ENCODE measurements at regions not wholly inside any gene's neighbourhood (a gene's known extent, or its start where the extent isn't known, plus 50 kb on each side); places are given as distances from the start of the nearest gene placed in this dataset.
"Not testable (repeated sequence)": the region's sequence is repeated elsewhere in the genome, so short reads cannot be mapped to it uniquely, and the experiment has no call there.

DNA sequence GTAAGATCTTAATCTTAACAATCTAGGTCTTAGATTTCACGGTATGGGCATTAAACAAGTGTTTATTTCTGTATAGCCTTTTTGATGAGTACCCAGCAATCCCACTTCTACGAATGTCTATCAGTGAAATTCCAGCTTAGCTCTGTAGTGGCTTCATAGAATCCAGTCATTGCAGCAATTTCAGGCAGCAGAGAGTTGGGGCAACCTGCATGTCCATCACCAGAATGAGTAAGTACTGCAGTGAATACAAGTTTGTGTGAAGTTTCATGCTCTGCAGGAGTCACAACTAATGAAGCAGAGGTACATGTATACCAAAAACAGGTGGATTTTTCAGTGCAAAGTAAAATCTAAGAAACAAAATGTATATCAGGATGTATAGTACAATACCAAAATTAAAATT is 151.7 kb downstream of the OR2B2 start:
- H3K27me3 ChIP-seq (ENCODE audit: control insufficient read depth, insufficient read depth, low read length), result peaks cover 95% of the 10 kb centered on the region
- no peak overlapping the region for H3K4me3 ChIP-seq (ENCODE audit: low read depth, low read length)
- no peaks in the 10 kb centered on the region for H3K36me3 ChIP-seq (ENCODE audit: control insufficient read depth, insufficient read depth, low read length)
- H3K9me3 ChIP-seq (ENCODE audit: control insufficient read depth, insufficient read depth, low read length), result no peaks in the 10 kb centered on the region
- H3K9ac ChIP-seq (ENCODE audit: low read depth, low read length), result no peak overlapping the region
- peaks cover 7% of the 10 kb centered on the region for H3K4me1 ChIP-seq (ENCODE audit: control insufficient read depth, insufficient read depth, low read length)

DNA sequence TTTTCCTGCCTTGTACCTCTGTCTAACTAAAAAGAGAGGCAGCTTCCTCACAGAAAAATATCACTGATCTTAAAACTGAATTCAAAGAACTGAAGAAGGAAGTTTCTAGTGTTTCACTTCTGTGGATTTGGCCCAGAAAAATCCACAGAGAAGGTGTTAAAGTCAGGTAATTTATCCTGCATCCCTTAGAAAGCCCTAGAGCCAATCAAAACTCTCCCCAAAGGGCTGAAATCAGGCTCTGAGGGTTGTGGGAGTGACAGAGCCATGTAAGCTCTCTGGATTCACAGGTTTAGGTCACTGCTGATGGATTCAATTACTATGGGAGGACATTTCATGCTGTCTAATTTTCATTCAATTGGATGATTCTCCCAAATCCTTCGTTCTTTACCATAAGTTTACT is 152.3 kb downstream of the OR2B2 start:
- H3K36me3 ChIP-seq (ENCODE audit: control insufficient read depth, insufficient read depth, low read length), result no peaks in the 10 kb centered on the region
- no peaks in the 10 kb centered on the region for H3K9me3 ChIP-seq (ENCODE audit: control insufficient read depth, insufficient read depth, low read length)
- H3K4me1 ChIP-seq (ENCODE audit: control insufficient read depth, insufficient read depth, low read length), result peaks cover 7% of the 10 kb centered on the region
- H3K27me3 ChIP-seq (ENCODE audit: control insufficient read depth, insufficient read depth, low read length), result peaks cover 95% of the 10 kb centered on the region
- no peak overlapping the region for H3K9ac ChIP-seq (ENCODE audit: low read depth, low read length)
- no peak overlapping the region for H3K4me3 ChIP-seq (ENCODE audit: low read depth, low read length)

DNA sequence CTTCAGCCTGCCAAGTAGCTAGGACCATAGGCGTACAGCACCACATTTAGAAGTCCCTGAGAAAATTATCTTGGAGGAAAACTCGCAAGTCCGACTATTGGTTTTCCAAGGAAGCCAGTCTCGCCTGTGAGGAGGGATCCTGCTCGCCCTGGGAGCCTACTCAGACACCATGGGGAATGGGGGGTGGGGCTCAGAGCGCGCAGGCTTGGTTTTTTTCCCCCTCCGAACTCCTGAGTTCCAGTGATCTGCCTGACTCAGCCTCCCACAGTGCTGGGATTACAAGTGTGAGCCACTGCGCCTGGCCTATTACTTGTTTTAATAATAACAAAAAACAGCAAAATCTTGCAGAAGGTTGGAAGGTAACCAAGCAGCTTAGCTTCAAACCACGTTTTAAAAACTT is 153.7 kb downstream of the OR2B2 start:
- no peak overlapping the region for H3K9ac ChIP-seq (ENCODE audit: low read depth, low read length)
- H3K4me3 ChIP-seq (ENCODE audit: low read depth, low read length), result peak overlapping the region; percentile 5
- H3K27me3 ChIP-seq (ENCODE audit: control insufficient read depth, insufficient read depth, low read length), result peaks cover 92% of the 10 kb centered on the region
- peaks cover 10% of the 10 kb centered on the region for H3K4me1 ChIP-seq (ENCODE audit: control insufficient read depth, insufficient read depth, low read length)
- H3K9me3 ChIP-seq (ENCODE audit: control insufficient read depth, insufficient read depth, low read length), result no peaks in the 10 kb centered on the region
- no peaks in the 10 kb centered on the region for H3K36me3 ChIP-seq (ENCODE audit: control insufficient read depth, insufficient read depth, low read length)

DNA sequence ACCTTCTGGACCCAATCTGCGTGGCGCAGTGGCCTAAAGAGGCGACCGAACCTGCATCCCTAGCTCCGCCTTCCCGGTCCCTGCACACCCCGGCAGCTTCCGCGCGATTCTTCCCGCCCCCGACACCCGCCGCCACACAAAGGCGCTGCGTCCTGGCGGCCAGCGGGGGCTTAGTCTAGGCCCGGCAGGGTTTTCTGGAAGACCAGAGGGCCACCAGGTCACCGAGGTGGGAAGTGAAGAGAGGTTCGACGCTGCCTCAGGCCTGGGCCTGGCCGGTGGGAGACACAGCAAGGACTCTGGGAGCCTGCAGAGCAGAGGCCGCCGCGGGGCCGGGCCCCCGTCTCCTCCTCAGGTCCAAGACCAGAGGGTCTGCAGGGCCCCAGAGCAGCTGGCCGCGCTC is 154.9 kb downstream of the OR2B2 start:
- peak overlapping the region; percentile 53 for H3K4me3 ChIP-seq (ENCODE audit: low read depth, low read length)
- peaks cover 10% of the 10 kb centered on the region for H3K4me1 ChIP-seq (ENCODE audit: control insufficient read depth, insufficient read depth, low read length)
- peaks cover 81% of the 10 kb centered on the region for H3K27me3 ChIP-seq (ENCODE audit: control insufficient read depth, insufficient read depth, low read length)
- H3K9ac ChIP-seq (ENCODE audit: low read depth, low read length), result no peak overlapping the region
- H3K9me3 ChIP-seq (ENCODE audit: control insufficient read depth, insufficient read depth, low read length), result no peaks in the 10 kb centered on the region
- no peaks in the 10 kb centered on the region for H3K36me3 ChIP-seq (ENCODE audit: control insufficient read depth, insufficient read depth, low read length)

DNA sequence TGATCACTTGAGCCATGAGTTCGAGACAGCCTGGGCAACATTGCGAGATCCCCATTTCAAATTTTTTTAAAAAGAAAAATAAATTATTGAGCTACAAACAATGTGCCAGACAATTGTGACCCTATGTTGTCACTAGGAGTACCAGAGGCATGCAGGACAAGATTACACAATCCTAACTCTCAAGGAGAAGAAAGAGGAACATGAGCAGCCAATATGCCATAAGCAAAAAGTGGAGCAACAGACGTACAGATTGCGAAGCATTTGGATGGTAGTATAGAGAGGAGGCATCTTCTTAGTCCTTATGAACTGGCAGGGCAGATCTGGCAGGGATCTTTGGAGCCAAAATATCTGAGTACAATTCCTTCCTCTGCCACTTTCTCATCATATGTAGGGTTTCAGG is 156.4 kb downstream of the OR2B2 start:
- Histone ChIP-seq H3K9ac (ENCODE audit: low read depth, low read length) (no peak overlapping the region), H3K36me3 (ENCODE audit: control insufficient read depth, insufficient read depth, low read length) (no peaks in the 10 kb centered on the region), H3K27me3 (ENCODE audit: control insufficient read depth, insufficient read depth, low read length) (peaks cover 81% of the 10 kb centered on the region), H3K9me3 (ENCODE audit: control insufficient read depth, insufficient read depth, low read length) (no peaks in the 10 kb centered on the region), H3K4me3 (ENCODE audit: low read depth, low read length) (peak overlapping the region; percentile 4), H3K4me1 (ENCODE audit: control insufficient read depth, insufficient read depth, low read length) (peaks cover 10% of the 10 kb centered on the region)

DNA sequence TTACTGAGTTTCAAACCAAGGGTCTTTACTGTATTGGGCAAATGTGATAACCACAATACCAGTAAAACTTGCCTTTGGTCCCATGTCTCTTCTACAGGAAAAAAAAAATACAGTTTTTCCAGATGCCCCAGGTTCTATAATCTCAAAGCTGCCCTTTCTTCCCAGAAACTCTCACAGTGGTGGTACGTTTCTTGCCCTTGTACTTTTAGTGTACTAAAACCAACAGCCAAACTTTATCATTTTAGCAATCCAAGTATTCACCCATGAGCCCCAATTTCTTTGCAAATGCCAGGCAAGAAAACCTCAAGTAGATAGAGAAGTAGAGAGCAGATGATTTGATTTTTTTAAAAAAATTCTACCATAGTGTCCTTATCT is 157.8 kb downstream of the OR2B2 start:
- Histone ChIP-seq H3K4me1 (ENCODE audit: control insufficient read depth, insufficient read depth, low read length) (peaks cover 10% of the 10 kb centered on the region), H3K4me3 (ENCODE audit: low read depth, low read length) (no peak overlapping the region), H3K27me3 (ENCODE audit: control insufficient read depth, insufficient read depth, low read length) (peaks cover 71% of the 10 kb centered on the region), H3K9me3 (ENCODE audit: control insufficient read depth, insufficient read depth, low read length) (no peaks in the 10 kb centered on the region), H3K9ac (ENCODE audit: low read depth, low read length) (no peak overlapping the region), H3K36me3 (ENCODE audit: control insufficient read depth, insufficient read depth, low read length) (no peaks in the 10 kb centered on the region)

DNA sequence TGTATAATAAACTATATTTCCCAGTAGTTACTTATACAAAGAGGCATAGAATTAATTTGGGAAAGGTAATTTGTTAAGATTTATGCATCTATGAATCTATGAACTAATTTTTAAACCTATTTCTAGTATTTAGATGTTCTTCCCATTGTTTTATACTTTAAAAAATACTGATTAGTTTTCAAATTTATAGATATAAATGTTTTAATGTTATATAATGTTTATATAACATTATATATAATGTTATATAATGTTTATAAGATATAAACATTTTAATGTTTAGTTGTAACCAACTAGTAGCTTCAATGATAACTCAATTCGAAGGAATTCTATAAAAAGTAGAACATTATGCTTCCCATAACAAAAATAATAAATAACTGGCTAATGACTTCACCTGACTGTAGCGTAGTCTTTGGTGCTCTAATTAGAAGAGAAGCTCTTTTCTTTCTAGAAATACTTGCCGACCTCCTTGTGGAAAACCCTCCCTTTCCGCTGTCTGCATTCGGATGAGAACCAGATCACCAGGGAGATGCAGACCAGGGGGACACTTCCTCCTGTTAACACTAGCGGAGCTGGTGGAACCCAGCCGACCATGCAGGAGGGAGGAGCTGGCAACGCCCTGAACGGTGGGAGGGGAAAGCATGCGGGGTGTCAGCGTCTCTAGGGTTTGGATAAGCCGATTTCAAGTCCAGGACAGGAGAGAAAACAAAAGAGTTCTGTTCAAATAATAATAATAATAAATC is 158.4 kb downstream of the OR2B2 start:
- H3K36me3 ChIP-seq (ENCODE audit: control insufficient read depth, insufficient read depth, low read length), result no peaks in the 10 kb centered on the region
- H3K9ac ChIP-seq (ENCODE audit: low read depth, low read length), result no peak overlapping the region
- H3K4me1 ChIP-seq (ENCODE audit: control insufficient read depth, insufficient read depth, low read length), result peaks cover 9% of the 10 kb centered on the region
- H3K4me3 ChIP-seq (ENCODE audit: low read depth, low read length), result peak overlapping the region; percentile 41
- H3K27me3 ChIP-seq (ENCODE audit: control insufficient read depth, insufficient read depth, low read length), result peaks cover 72% of the 10 kb centered on the region
- no peaks in the 10 kb centered on the region for H3K9me3 ChIP-seq (ENCODE audit: control insufficient read depth, insufficient read depth, low read length)

DNA sequence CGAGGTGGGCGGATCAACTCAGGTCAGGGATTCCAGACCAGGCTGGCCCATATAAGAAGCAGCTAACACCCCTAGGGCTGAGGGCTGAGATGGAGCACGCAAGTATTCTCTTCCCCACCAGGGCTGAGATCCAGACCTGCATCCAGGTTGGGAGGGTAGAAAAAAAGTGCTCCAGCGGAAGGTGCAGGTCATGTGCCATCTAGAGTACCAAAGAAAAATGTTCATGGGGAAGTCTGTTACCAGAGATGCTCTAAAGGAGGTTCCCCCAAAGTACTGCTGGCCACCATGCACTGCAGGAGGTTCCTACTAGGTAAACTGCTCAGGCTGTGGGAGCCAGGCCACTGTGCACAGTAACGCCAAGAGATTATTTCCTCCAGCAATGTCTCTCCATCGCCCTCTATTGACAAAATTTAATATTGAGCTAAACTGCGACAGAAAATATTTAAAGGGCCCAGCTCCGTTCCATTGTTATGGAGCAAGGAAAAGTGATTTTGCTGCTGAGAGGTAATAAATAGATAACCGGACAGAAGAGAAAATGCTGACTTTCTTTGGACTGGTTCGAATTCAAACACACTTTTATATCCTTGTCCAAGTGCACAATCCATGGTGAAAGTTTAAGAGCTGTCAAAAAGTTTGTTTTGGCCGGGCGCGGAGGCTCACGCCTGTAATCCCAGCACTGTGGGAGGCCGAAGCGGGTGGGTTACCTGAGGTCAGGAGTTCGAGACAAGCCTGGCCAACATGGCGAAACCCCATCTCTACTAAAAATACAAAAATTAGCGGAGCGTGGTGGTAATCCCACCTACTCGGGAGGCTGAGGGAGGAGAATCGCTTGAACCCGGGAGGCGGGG is 159.9 kb downstream of the OR2B2 start:
- Histone ChIP-seq H3K9ac (ENCODE audit: low read depth, low read length) (no peak overlapping the region), H3K4me3 (ENCODE audit: low read depth, low read length) (peak overlapping the region; percentile 75), H3K27me3 (ENCODE audit: control insufficient read depth, insufficient read depth, low read length) (peaks cover 72% of the 10 kb centered on the region), H3K9me3 (ENCODE audit: control insufficient read depth, insufficient read depth, low read length) (no peaks in the 10 kb centered on the region), H3K36me3 (ENCODE audit: control insufficient read depth, insufficient read depth, low read length) (no peaks in the 10 kb centered on the region), H3K4me1 (ENCODE audit: control insufficient read depth, insufficient read depth, low read length) (peaks cover 4% of the 10 kb centered on the region)

DNA sequence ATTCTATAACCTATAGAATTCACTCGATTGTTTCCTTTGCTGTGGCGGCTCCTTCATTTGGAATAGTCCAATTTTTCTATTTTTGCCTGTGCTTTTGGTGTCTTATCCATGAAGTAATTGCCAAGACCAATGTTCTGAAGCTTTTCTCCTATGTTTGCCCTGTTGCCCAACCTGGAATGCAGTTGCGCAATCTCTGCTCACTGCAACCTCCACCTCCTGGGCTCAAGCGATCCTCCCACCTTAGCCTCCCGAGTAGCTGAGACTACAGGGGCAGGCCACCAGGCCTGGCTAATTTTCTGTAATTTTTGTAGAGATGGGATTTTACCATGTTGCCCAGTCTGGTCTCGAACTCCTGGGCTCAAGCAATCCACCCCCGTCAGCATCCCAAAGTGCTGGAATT is 163.5 kb downstream of the OR2B2 start:
- H3K36me3 ChIP-seq (ENCODE audit: control insufficient read depth, insufficient read depth, low read length), result no peaks in the 10 kb centered on the region

DNA sequence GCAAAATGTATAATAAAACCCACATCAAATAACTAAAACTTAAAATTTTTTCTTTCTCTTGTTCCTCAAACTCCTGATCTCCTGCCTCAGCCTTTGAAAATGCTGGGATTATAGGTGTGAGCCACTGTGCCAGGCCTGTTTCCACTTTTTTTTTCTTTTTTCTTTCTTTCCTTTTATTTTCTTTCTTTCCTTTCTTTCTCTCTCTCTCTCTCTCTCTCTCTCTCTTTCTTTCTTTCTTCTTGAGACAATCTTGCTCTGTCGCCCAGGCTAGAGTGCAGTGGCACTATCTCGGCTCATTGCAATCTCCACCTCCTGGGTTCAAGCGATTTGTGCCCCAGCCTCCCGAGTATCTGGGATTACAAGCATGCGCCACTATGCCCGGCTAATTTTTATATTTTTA is 164.6 kb downstream of the OR2B2 start:
- no peak overlapping the region for H3K4me3 ChIP-seq (ENCODE audit: low read depth, low read length)
- no peaks in the 10 kb centered on the region for H3K4me1 ChIP-seq (ENCODE audit: control insufficient read depth, insufficient read depth, low read length)
- no peaks in the 10 kb centered on the region for H3K36me3 ChIP-seq (ENCODE audit: control insufficient read depth, insufficient read depth, low read length)
- H3K9me3 ChIP-seq (ENCODE audit: control insufficient read depth, insufficient read depth, low read length), result no peaks in the 10 kb centered on the region
- no peak overlapping the region for H3K9ac ChIP-seq (ENCODE audit: low read depth, low read length)
- H3K27me3 ChIP-seq (ENCODE audit: control insufficient read depth, insufficient read depth, low read length), result peaks cover 82% of the 10 kb centered on the region

More for the DNA sequence above, 163.5 kb downstream of the OR2B2 start:
- no peak overlapping the region for H3K4me3 ChIP-seq (ENCODE audit: low read depth, low read length)
- peaks cover 72% of the 10 kb centered on the region for H3K27me3 ChIP-seq (ENCODE audit: control insufficient read depth, insufficient read depth, low read length)
- H3K4me1 ChIP-seq (ENCODE audit: control insufficient read depth, insufficient read depth, low read length), result no peaks in the 10 kb centered on the region
- H3K9me3 ChIP-seq (ENCODE audit: control insufficient read depth, insufficient read depth, low read length), result no peaks in the 10 kb centered on the region
- no peak overlapping the region for H3K9ac ChIP-seq (ENCODE audit: low read depth, low read length)

DNA sequence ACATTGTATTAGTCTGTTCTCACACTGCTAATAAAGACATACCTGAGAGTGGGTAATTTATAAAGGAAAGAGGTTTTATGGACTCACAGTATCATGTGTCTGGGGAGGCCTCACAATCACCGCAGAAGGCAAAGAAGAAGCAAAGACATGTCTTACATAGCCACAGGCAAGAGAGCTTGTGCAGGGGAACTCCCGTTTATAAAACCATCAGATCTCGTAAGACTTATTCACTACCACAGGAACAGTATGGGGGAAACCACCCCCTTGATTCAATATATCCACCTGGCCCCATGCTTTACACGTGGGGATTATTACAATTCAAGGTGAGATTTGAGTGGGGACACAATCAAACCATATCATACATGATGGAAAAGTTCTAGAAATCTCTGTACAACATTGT is 165.3 kb downstream of the OR2B2 start:
- H3K4me1 ChIP-seq (ENCODE audit: control insufficient read depth, insufficient read depth, low read length); H3K36me3 ChIP-seq (ENCODE audit: control insufficient read depth, insufficient read depth, low read length); H3K9me3 ChIP-seq (ENCODE audit: control insufficient read depth, insufficient read depth, low read length); H3K9ac ChIP-seq (ENCODE audit: low read depth, low read length); H3K4me3 ChIP-seq (ENCODE audit: low read depth, low read length): not testable (repeated sequence)
- H3K27me3 ChIP-seq (ENCODE audit: control insufficient read depth, insufficient read depth, low read length), result peaks cover 87% of the 10 kb centered on the region

DNA sequence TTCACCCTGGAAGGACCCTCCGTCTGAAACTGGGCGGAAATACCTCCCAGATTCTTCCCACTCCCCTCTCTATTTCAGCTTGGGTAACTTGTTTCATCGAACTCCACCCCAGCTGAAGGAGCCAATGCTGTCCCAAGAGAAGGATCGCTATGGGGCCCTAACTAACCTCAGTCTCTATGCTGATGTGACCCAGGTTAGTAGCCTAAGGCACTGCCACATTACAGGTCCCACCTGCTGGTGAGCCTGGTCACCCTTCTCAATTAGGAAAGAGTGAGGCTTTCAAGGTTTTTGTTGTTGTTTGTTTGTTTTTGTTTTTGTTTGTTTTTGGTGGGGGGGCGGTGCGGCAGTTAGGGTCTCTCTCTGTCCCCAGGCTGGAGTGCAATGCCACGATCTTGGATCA is 168.4 kb downstream of the OR2B2 start:
- H3K4me3 ChIP-seq (ENCODE audit: low read depth, low read length), result no peak overlapping the region
- H3K27me3 ChIP-seq (ENCODE audit: control insufficient read depth, insufficient read depth, low read length), result peaks cover 83% of the 10 kb centered on the region
- H3K4me1 ChIP-seq (ENCODE audit: control insufficient read depth, insufficient read depth, low read length), result no peaks in the 10 kb centered on the region
- no peaks in the 10 kb centered on the region for H3K9me3 ChIP-seq (ENCODE audit: control insufficient read depth, insufficient read depth, low read length)
- H3K36me3 ChIP-seq (ENCODE audit: control insufficient read depth, insufficient read depth, low read length), result no peaks in the 10 kb centered on the region
- no peak overlapping the region for H3K9ac ChIP-seq (ENCODE audit: low read depth, low read length)

Measured in iPS-15b (cell line).